HG03521 (cell line): ENCODE measurements at regions not wholly inside any gene's neighbourhood (a gene's known extent, or its start where the extent isn't known, plus 50 kb on each side); places are given as distances from the start of the nearest gene placed in this dataset.
"Not testable (repeated sequence)": the region's sequence is repeated elsewhere in the genome, so short reads cannot be mapped to it uniquely, and the experiment has no call there.

Experiments
- ATAC-seq: cut with Tn5 transposase; IDR thresholded peaks from one replicate; pipeline ENCODE4 v1.9.1; 2021; ENCODE audit warnings: mild to moderate bottlenecking, moderate library complexity; ENCODE audit not compliant: unreplicated experiment

- ATAC-seq, result no peak
These were observed 96.1 kb downstream of the DRD1 start for GRCh38 chr5:175347931-175348330.

- ATAC-seq, result no peak
These were observed 97.0 kb downstream of the DRD1 start for GRCh38 chr5:175347027-175347426.

- ATAC-seq, result no peak
These were observed 99.4 kb downstream of the DRD1 start for GRCh38 chr5:175344331-175345195.

GRCh38 chr5:175343308-175343707 is 100.7 kb downstream of the DRD1 start:
- ATAC-seq, result no peak

- no peak for ATAC-seq
These were observed 103.8 kb downstream of the DRD1 start for GRCh38 chr5:175340180-175340579.

- ATAC-seq, result no peak
These were observed 106.3 kb downstream of the DRD1 start for GRCh38 chr5:175337680-175338079.

GRCh38 chr5:175336781-175337180 is 107.2 kb downstream of the DRD1 start:
- no peak for ATAC-seq

GRCh38 chr5:175335691-175336090 is 108.3 kb downstream of the DRD1 start:
- no peak for ATAC-seq

GRCh38 chr5:175331173-175332036 is 112.6 kb downstream of the DRD1 start:
- not testable (repeated sequence) for ATAC-seq

- ATAC-seq, result no peak
These were observed 114.0 kb downstream of the DRD1 start for GRCh38 chr5:175329976-175330375.

- no peak for ATAC-seq
These were observed 115.3 kb downstream of the DRD1 start for GRCh38 chr5:175328687-175329086.

GRCh38 chr5:175328176-175328575 is 115.8 kb downstream of the DRD1 start:
- ATAC-seq, result no peak

GRCh38 chr5:175325681-175326080 is 118.3 kb downstream of the DRD1 start:
- no peak for ATAC-seq

GRCh38 chr5:175321927-175322532 is 122.0 kb downstream of the DRD1 start:
- no peak for ATAC-seq

- ATAC-seq, result no peak
These were observed 124.8 kb downstream of the DRD1 start for GRCh38 chr5:175319199-175319598.

GRCh38 chr5:175317872-175318271 is 126.1 kb downstream of the DRD1 start:
- ATAC-seq, result no peak

- no peak for ATAC-seq
These were observed 134.7 kb downstream of the DRD1 start for GRCh38 chr5:175309218-175309810.

GRCh38 chr5:175308701-175309100 is 135.3 kb downstream of the DRD1 start:
- ATAC-seq, result no peak

- ATAC-seq, result no peak
These were observed 137.6 kb downstream of the DRD1 start for GRCh38 chr5:175306381-175306780.

- ATAC-seq, result no peak
These were observed 138.7 kb downstream of the DRD1 start for GRCh38 chr5:175305251-175305650.

- ATAC-seq, result no peak
These were observed 153.6 kb downstream of the DRD1 start for GRCh38 chr5:175290379-175290778.
